Sigmoid colon (tissue), 6 donors: ENCODE measurements at regions not wholly inside any gene's neighbourhood (a gene's known extent, or its start where the extent isn't known, plus 50 kb on each side); places are given as distances from the start of the nearest gene placed in this dataset.

Experiments used
- DNase-seq: peaks from one replicate; pipeline ENCODE4 v3.0.0-alpha.2; 2019
- H3K27ac ChIP-seq, 4 donors: fragments of 200-600 bp; sonication (generic); one replicate each; pipeline ENCODE4 v1.5.1; 2016 to 2019; ENCODE audit warnings: mild to moderate bottlenecking in 1 of 4
- H3K27me3 ChIP-seq, 3 donors: fragments of 200-600 bp; sonication (generic); one replicate each; pipeline ENCODE4 v1.5.1; 2019; ENCODE audit warnings: mild to moderate bottlenecking in 1 of 3
- H3K36me3 ChIP-seq, 4 donors: fragments of 200-600 bp; sonication (generic); one replicate each; pipeline ENCODE4 v1.5.1; 2016 to 2019
- H3K4me1 ChIP-seq, 4 donors: fragments of 200-600 bp; sonication (generic); one replicate each; pipeline ENCODE4 v1.5.1; 2017 to 2019
- H3K4me3 ChIP-seq, 4 donors: fragments of 200-600 bp; sonication (generic); one replicate each; pipeline ENCODE4 v1.5.1; 2017 to 2019; ENCODE audit warnings: mild to moderate bottlenecking in 2 of 4, moderate library complexity in 1 of 4
- H3K9me3 ChIP-seq, 4 donors: fragments of 200-600 bp in 3 of 4; sonication (generic) in 3 of 4; one replicate each; pipeline versions ENCODE4 v1.5.1 to v1.6.1; 2013 to 2019
- EP300 ChIP-seq, 4 donors: sonication (generic); formaldehyde crosslinking; IDR thresholded peaks; one replicate each; pipeline ENCODE4 v1.6.1; 2017; ENCODE audit warnings: antibody characterized with exemption in 4 of 4
- POLR2A ChIP-seq, 2 donors: fragments of 450-650 bp; IDR thresholded peaks; one replicate each; pipeline ENCODE4 v1.6.1; 2016; ENCODE audit warnings: antibody characterized with exemption in 2 of 2, mild to moderate bottlenecking in 2 of 2, moderate library complexity in 2 of 2
- POLR2AphosphoS5 ChIP-seq, 4 donors: sonication (generic); formaldehyde crosslinking; IDR thresholded peaks; one replicate each; pipeline ENCODE4 v1.6.1; 2017; ENCODE audit warnings: antibody characterized with exemption in 4 of 4
- WGBS, 2 donors: extraction: QIAGEN DNeasy Blood & Tissue Kit; methylation state at CpG; one replicate each; pipeline ENCODE4 v1.1.7; 2013; 5-methylcytosine and 5-hydroxymethylcytosine counted together
- intact Hi-C: fragments of 100-400 bp; cut with DNase I; formaldehyde crosslinking; loops from one replicate; pipeline ENCODE4 v1.15.1; 2023
- TF ChIP-seq, protein P1 (sequence below), 4 experiments: fragments of 450-650 bp in 3 of 4; fragments of 200-600 bp in 1 of 4; IDR thresholded peaks; one replicate each; pipeline ENCODE4 v1.5.1; 2016 to 2019; ENCODE audit warnings: antibody characterized with exemption in 4 of 4, mild to moderate bottlenecking in 3 of 4, moderate library complexity in 2 of 4
- donor health status: healthy with polysubstance abuse.
- donor health status: healthy.

- WGBS, 2 donors, result 61 to 62% methylated on average over 1 of the region's 1 CpG
These were observed 192.1 kb upstream of the KIF2B start for GRCh38 chr17:53630638-53631037.

GRCh38 chr17:53630115-53630514 is 192.6 kb upstream of the KIF2B start:
- no peak for DNase-seq
- TF ChIP-seq, protein P1, sequence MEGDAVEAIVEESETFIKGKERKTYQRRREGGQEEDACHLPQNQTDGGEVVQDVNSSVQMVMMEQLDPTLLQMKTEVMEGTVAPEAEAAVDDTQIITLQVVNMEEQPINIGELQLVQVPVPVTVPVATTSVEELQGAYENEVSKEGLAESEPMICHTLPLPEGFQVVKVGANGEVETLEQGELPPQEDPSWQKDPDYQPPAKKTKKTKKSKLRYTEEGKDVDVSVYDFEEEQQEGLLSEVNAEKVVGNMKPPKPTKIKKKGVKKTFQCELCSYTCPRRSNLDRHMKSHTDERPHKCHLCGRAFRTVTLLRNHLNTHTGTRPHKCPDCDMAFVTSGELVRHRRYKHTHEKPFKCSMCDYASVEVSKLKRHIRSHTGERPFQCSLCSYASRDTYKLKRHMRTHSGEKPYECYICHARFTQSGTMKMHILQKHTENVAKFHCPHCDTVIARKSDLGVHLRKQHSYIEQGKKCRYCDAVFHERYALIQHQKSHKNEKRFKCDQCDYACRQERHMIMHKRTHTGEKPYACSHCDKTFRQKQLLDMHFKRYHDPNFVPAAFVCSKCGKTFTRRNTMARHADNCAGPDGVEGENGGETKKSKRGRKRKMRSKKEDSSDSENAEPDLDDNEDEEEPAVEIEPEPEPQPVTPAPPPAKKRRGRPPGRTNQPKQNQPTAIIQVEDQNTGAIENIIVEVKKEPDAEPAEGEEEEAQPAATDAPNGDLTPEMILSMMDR (IDR thresholded peaks at IDR 0.05), result no peak
- TF ChIP-seq POLR2AphosphoS5 (IDR thresholded peaks at IDR 0.05) (no peak), EP300 (IDR thresholded peaks at IDR 0.05) (no peak), POLR2A (IDR thresholded peaks at IDR 0.05) (no peak)
- no peaks in the 10 kb centered on the region for H3K9me3 ChIP-seq
- H3K27me3 ChIP-seq, result no peaks in the 10 kb centered on the region
- intact Hi-C loops, result no loop called here
- no peak overlapping the region for H3K4me3 ChIP-seq
- no peaks in the 10 kb centered on the region for H3K4me1 ChIP-seq
- no peaks in the 10 kb centered on the region for H3K36me3 ChIP-seq
- H3K27ac ChIP-seq, result no peak overlapping the region
- 64 to 84% methylated on average over 3 of the region's 3 CpGs for WGBS, 2 donors

More at GRCh38 chr17:53630638-53631037, 192.1 kb upstream of the KIF2B start:
- H3K27me3 ChIP-seq, result no peaks in the 10 kb centered on the region
- H3K4me3 ChIP-seq, result no peak overlapping the region
- TF ChIP-seq POLR2A (IDR thresholded peaks at IDR 0.05), result no peak
- no peak for TF ChIP-seq POLR2AphosphoS5 (IDR thresholded peaks at IDR 0.05)
- no peak for TF ChIP-seq EP300 (IDR thresholded peaks at IDR 0.05)
- TF ChIP-seq, protein P1 (IDR thresholded peaks at IDR 0.05), result no peak
- H3K4me1 ChIP-seq, result no peaks in the 10 kb centered on the region
- no peak for DNase-seq
- H3K36me3 ChIP-seq, result no peaks in the 10 kb centered on the region
- H3K27ac ChIP-seq, result no peak overlapping the region
- H3K9me3 ChIP-seq, result no peaks in the 10 kb centered on the region
- intact Hi-C loops, result no loop called here

GRCh38 chr17:53629188-53629587 is 193.5 kb upstream of the KIF2B start:
- Histone ChIP-seq H3K4me1 (no peaks in the 10 kb centered on the region), H3K27ac (no peak overlapping the region), H3K4me3 (no peak overlapping the region), H3K9me3 (no peaks in the 10 kb centered on the region), H3K36me3 (no peaks in the 10 kb centered on the region), H3K27me3 (no peaks in the 10 kb centered on the region)
- intact Hi-C loops, result no loop called here
- TF ChIP-seq POLR2AphosphoS5 (IDR thresholded peaks at IDR 0.05) (no peak), POLR2A (IDR thresholded peaks at IDR 0.05) (no peak), EP300 (IDR thresholded peaks at IDR 0.05) (no peak)
- TF ChIP-seq, protein P1 (IDR thresholded peaks at IDR 0.05), result no peak
- DNase-seq, result no peak
- WGBS, 2 donors, result 5 to 22% methylated on average over 1 of the region's 1 CpG

DNA sequence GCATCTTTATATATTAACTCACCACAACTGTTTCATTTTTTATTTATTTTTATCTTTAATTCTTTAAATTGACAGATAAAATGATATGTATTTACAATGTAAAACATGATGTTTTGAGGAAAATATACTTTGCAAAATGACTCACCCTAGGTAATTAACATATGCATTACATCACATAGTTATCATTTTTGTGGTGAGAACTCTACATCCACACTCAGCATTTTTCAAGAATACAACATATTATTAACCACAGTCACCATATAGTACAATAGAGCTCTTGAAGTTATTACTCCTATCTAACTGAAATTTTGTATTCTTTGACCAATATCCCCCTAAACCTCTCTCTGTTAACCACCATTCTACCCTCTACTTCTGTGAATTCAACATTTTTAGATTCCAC is 194.7 kb upstream of the KIF2B start:
- Histone ChIP-seq H3K9me3 (no peaks in the 10 kb centered on the region), H3K27me3 (no peaks in the 10 kb centered on the region), H3K36me3 (no peaks in the 10 kb centered on the region), H3K27ac (no peak overlapping the region), H3K4me3 (no peak overlapping the region), H3K4me1 (no peaks in the 10 kb centered on the region)
- TF ChIP-seq POLR2A (IDR thresholded peaks at IDR 0.05) (no peak), EP300 (IDR thresholded peaks at IDR 0.05) (no peak), POLR2AphosphoS5 (IDR thresholded peaks at IDR 0.05) (no peak)
- TF ChIP-seq, protein P1 (IDR thresholded peaks at IDR 0.05), result no peak
- no peak for DNase-seq
- intact Hi-C loops, result no loop called here

DNA sequence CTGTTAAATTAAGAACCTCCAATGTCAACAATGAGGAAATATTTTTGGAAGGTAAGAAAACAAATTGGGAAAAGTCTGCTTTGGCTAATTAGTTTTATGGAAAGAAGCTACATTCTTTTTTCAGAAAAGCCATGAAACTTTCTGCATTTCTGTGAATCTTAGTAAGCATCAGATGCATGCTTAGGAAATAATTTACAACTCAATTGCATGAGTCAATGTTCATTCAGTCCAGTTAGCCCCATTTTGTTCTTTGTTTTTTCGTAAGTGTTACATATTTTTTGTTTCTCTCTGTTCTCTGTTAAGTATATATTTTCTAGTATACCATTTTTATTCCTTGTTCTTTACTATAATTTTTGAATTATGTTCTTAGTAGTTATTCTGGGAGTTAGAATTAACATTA is 195.2 kb upstream of the KIF2B start:
- no peak for DNase-seq
- 73 to 78% methylated on average over 1 of the region's 1 CpG for WGBS, 2 donors
- H3K27me3 ChIP-seq, result no peaks in the 10 kb centered on the region
- intact Hi-C loops, result no loop called here
- no peak for TF ChIP-seq EP300 (IDR thresholded peaks at IDR 0.05)
- no peak for TF ChIP-seq POLR2A (IDR thresholded peaks at IDR 0.05)
- TF ChIP-seq POLR2AphosphoS5 (IDR thresholded peaks at IDR 0.05), result no peak
- TF ChIP-seq, protein P1 (IDR thresholded peaks at IDR 0.05), result no peak
- no peak overlapping the region for H3K4me3 ChIP-seq
- no peaks in the 10 kb centered on the region for H3K4me1 ChIP-seq
- H3K9me3 ChIP-seq, result no peaks in the 10 kb centered on the region
- no peaks in the 10 kb centered on the region for H3K36me3 ChIP-seq
- no peak overlapping the region for H3K27ac ChIP-seq
